C4-2B (cell line): ENCODE measurements at regions not wholly inside any gene's neighbourhood (a gene's known extent, or its start where the extent isn't known, plus 50 kb on each side); places are given as distances from the start of the nearest gene placed in this dataset.

Experiments
- H3K27ac ChIP-seq: fragments of 450-650 bp; 2 replicates; pipeline ENCODE4 v1.5.1; 2017
- CTCF ChIP-seq: fragments of 450-650 bp; conservative IDR thresholded peaks from 2 replicates; pipeline ENCODE4 v1.5.1; 2017; ENCODE audit warnings: mild to moderate bottlenecking
- ZFX ChIP-seq: fragments of 450-650 bp; IDR thresholded peaks from 2 replicates; pipeline ENCODE4 v1.6.1; 2017

DNA sequence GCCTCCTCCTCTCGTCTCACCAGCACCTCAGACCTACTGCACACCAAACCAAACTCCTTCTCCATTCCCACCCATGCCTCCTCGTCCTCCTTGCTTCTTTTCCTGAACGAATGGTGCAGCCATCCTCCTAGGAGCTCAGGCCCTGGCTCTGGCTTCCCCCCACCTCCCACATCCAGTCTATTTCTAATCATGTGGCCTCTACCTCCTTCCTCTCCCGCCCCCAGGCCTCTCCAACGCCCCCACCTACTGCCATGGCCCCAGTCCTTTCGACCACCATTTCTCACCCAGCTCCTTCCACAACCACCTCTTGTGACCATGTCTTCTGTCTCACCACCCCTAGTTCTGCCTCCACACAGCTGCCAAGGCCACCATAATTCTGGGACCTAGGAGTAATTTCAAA is 127.1 kb downstream of the PJA1 start:
- TF ChIP-seq ZFX = no peak
- TF ChIP-seq CTCF = no peak
- H3K27ac ChIP-seq = no peak overlapping the region

- no peak for TF ChIP-seq CTCF
- no peak for TF ChIP-seq ZFX
- H3K27ac ChIP-seq = no peak overlapping the region
Observed at GRCh38 chrX:69037786-69038185, 127.5 kb downstream of the PJA1 start.

- no peak overlapping the region for H3K27ac ChIP-seq
- TF ChIP-seq ZFX (no peak), CTCF (no peak)
Observed at GRCh38 chrX:69036674-69037573, 128.3 kb downstream of the PJA1 start.

- TF ChIP-seq CTCF = no peak
- TF ChIP-seq ZFX = no peak
- H3K27ac ChIP-seq = no peak overlapping the region
Observed at GRCh38 chrX:69034451-69034850, 130.8 kb downstream of the PJA1 start.

DNA sequence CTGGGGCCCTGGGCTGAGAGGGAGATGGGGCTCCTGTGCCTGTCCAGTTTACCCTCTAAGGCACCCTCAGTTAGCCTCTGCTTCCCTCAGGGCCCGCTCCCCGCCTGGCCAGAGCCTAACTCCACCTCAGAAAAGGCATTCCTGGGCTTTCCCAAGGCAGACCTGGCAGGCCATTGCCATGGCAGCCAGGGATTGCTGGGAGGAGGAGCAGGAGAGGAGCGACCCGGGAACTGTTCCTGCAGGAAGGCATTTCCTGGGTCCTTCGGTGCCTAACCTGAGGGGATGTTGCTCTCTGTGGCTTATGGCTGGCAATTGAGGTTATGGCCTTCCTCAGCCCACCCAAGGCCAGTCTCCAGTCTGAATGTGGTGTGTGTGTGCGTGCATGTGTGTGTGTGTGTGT is 131.3 kb downstream of the PJA1 start:
- TF ChIP-seq CTCF (no peak), ZFX (no peak)
- H3K27ac ChIP-seq = no peak overlapping the region

- TF ChIP-seq CTCF = no peak
- TF ChIP-seq ZFX = no peak
- H3K27ac ChIP-seq = no peak overlapping the region
Observed at GRCh38 chrX:69032601-69033000, 132.7 kb downstream of the PJA1 start.

- no peak for TF ChIP-seq CTCF
- no peak for TF ChIP-seq ZFX
Observed at GRCh38 chrX:69031971-69032391, 133.3 kb downstream of the PJA1 start.

More at GRCh38 chrX:69031971-69032391, 133.3 kb downstream of the PJA1 start:
- no peak overlapping the region for H3K27ac ChIP-seq
